Activated effector memory CD4-positive, alpha-beta T cell treated with anti-CD3 and anti-CD28 coated beads, Interleukin-2, amount 50 U/mL, for 16 hours (primary cell): ENCODE measurements at regions not wholly inside any gene's neighbourhood (a gene's known extent, or its start where the extent isn't known, plus 50 kb on each side); places are given as distances from the start of the nearest gene placed in this dataset.

ENCODE experiments used
- DNase-seq: peaks from one replicate; pipeline ENCODE4 v3.0.0-alpha.2; 2020

DNA sequence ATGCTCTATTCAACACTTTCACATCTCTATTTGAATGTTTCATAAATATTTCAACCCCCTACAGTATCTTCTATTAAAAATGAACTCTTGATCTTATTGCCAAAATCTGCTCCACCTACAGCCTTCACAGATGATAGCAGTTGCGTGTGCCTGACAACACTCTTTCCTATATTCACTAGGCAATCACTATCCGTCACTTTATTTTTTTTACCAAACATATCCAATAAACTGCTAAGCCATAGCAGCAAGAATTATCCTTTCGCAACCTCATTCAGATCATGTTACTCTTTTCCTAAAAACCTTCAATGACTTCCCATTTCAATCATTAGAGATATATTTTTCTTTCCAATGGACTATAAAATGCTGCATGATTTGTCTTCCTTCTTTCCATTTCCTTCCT lies 629.8 kb upstream of the PCDH9 start:
- no peak for DNase-seq

DNA sequence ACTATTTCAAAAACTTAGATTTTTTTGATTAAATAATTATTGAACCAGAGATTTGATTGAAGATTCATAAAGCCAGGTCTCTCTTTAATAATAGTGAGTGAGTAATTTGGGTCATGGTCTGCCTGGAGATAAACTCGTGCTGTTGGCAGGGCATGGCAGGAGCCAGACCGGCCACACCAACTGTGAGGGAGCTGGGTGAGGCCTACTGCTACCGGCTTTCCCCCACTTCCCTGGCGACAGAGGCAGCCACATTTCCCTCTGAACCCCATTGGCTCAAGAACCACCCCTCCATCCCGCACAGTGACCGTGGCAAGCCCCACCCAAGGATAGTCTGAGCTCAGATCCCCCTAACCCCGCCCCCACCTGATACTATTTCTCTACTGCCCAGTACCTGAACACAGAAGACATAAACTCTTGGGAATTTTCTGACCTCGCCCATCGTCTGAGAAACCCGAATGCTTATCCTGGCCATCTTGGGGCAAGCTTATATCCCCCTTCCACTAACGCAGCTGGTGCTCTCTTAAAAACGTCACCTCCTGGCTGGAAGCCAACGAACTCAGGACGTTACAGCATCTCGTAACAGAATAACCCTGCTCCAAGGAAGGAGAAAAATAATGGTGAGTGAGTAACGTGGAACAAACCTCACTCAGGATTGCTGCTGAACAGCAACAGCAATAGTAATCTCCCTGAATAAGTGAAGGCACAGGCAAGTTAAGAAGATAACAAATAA lies 627.6 kb upstream of the PCDH9 start:
- DNase-seq, result no peak

DNA sequence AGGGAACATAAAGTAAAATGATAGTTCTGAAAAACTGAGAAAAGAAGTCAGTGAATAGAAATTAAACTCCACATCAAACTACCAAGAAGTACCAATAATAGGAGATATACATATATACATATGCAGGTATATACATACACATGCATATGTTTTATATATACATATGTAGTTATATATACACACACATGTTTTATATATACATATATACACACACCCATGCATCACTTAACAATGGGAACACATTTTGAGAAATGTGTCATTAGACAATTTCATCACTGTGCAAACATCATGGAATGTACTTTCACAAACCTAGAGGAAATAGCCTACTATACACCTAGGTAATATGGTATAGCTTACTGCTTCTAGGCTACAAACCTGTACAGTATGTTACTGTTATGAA lies 626.8 kb upstream of the PCDH9 start:
- DNase-seq, result no peak

DNA sequence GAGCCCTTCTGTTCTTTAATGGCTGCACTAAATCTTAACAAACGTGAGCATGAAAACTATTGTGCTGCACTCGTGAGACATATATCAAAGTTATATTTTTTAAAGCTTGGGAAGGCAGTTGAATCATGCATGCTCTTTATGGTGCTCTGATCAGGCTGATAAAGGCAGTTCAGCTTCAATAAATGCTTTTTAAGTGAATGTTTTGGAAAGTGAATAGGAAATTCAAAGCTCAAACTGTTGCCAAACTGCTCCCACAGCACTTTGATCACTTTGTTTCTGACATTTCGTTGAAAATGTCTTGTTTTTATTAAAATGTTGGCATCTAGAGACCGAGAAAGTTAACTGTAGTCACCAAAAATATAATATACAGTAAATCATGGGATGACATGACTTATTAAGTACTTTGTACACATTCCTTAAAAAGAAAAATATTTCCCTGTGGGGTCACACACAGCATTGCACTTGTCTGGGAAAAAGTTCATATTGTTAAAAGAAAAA lies 625.7 kb upstream of the PCDH9 start:
- no peak for DNase-seq

DNA sequence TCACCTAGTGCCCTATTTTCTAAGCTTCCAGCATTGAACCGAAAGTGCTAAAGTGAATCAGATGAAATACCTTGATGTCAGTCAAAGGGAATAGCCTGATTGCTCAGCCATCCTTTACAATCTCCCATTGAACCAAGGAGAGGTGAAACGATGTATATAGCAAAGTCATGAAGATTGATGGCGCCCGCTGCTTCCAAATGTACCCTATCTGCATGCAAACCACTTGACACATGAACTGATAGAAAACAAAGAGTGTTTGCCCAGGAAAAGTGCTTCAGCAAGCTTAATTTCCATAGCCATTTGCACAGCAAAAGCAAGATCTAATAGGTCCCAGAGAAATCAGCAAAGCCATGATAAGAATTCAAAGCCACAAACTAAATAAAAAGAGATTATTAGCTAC lies 624.9 kb upstream of the PCDH9 start:
- DNase-seq, result no peak

DNA sequence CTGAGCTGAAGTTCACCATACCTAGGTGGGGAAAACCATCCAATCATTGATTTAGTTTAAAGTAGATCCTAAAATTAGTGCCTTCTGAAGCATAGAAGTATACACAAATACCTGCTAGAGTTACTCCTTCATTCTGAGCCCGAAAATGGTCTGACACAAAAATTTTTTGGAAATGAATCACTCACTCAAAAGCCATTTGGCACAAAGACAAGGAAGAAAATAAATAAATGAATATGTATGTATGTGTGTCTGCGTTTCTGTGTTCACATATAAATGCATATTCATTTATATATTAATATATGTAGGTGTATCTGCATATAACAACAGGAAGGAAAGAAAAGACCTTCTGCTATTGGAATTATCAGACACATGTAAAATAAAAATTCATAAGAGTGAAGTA lies 614.4 kb upstream of the PCDH9 start:
- no peak for DNase-seq

DNA sequence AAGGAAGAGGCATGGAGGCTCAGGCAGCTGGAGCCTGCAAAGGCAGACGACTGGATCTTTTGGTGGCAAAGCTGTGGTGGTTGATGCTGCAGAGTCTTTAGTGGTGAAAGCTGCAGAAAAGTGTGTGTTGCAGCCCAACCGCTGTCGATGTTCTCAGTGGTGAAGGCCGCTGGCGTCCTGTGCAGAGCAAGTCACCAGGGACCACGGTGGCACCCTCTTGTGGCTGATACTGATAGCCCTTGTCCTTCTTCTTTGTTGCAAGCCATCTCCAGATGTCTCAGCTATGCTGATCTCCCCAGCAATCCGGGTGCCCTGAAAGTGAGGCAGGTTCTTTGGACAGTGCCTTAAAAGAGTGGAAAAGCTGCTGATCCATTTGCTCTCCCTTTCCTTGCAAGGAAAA lies 610.9 kb upstream of the PCDH9 start:
- no peak for DNase-seq

DNA sequence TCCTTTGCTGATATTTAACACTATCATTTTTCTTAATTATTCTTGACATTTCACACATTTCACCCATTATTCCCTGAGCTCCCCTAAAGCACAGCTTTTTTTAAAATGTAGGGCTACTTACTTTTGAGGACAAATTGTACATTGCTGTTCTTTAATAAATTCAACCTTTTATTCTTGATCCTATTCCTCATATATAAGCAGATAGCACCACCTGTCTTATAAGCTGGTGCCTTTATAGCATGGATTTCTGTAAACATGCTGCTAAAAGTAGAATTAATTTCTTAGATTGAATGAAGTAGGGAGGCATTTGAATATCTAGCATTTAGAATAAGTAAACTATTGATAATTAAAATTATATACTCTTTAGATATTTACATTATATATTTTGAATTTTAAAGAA lies 603.4 kb upstream of the PCDH9 start:
- DNase-seq, result no peak

DNA sequence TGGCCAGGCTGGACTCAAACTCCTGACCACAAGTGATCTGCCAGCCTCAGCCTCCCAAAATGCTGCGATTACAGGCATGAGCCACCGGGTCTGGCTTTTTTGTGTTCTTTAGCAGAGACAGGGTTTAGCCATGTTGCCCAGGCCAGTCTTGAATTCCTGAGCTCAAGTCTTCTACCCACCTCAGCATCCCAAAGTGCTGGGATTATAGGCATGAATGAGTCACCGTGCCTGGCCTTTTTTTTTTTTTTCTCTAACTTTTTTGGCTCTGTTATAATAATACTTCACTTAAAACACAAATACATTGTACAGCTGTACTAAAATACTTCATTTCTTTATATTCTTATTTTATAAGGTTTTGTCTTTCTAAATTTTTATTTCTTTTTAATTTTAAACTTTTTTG lies 599.5 kb upstream of the PCDH9 start:
- no peak for DNase-seq

DNA sequence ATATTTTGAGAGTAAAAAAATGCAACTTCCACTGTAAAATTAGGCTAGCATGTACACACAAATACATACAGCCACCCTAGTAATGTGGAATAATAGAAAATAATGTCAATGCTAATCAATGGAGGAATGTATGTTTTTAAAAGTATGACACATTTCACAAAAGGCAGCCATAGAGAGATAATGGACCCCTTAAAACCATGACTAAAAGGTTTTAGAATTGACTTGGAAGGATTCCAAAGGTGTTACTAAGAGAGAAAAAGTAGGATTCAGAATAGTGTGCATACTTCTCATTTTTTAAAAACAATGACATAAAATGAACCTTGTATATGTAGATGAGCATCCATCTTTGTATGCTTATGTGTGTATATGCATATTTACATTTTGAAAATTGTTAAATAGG lies 597.9 kb upstream of the PCDH9 start:
- DNase-seq, result no peak

DNA sequence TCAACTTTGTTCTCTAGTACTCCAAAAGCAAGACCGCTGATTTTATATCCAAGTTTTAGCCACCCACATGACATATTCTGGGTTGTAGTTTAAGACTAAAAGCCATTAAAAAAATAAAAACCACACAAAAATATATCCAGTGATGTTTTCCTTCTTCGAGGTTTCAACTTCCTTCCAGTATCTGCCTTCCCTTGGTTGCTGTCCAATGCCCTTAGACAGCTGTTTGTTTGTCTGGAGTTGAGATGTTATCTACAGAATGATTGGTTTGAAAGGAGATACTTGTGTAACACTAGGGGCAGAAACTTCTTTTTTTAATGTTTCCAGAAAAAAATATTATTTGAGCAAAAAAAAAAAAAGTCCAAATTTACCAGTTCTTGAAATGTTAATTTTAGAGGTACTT lies 591.5 kb upstream of the PCDH9 start:
- no peak for DNase-seq

DNA sequence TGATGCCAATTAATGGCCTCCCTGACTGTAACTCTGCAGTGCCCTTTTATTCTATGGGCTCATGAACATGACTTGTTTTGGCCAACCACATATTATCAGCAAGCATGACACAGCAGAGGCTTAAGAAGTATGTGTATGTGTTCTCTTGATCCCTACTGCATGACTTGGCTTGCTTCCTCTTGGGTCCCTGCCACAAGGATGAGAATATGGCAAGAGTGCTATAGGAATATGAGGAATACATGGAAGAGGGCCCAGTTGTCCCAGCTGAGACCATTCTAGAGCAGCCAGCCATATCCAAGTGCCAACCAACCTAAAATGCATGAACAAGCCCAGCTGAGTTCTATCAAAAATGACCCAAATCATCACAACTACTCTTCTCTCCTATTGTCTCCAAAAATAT lies 576.7 kb upstream of the PCDH9 start:
- no peak for DNase-seq

DNA sequence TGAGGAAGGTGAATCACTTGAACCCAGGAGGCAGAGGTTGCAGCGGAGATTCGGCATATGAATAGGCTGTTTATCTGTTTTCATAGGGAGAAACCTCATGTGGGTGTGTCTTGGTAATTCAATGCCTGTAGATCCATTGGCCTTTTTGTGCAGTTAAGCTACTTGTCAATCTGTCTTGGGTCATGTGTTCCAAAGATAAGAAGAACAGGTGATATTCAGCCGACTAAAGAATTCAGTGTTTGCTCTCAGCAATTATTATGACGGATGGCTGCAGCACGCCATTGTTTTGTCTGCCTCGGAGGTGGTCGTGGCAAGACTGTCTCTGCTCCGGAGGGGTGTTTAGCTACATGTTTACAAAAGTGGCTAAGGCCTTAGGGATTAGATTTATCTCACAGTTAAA lies 573.0 kb upstream of the PCDH9 start:
- no peak for DNase-seq

DNA sequence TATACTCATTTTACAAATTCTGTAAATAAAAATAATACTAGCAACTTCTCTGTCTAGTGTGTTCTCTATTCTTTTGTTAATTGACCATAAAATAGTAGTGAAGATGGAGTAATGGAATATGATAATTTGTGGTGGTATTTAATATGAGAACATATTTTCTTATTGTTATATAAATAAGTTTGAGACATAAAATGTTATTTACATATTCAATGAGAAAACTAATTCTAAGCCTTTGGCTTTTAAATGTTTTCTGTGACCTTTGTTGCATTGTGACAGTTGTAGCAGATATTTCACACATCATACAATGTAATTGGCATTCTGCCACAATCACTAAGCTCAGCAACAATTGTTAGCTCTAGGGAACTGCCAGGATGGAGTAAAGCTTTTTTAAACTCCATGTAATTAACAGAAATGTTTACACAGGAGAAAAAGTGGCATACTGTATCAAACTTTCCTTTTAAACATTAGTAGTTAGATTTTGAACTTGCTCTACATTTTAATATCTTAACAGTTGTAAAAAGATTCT lies 562.1 kb upstream of the PCDH9 start:
- DNase-seq, result no peak

DNA sequence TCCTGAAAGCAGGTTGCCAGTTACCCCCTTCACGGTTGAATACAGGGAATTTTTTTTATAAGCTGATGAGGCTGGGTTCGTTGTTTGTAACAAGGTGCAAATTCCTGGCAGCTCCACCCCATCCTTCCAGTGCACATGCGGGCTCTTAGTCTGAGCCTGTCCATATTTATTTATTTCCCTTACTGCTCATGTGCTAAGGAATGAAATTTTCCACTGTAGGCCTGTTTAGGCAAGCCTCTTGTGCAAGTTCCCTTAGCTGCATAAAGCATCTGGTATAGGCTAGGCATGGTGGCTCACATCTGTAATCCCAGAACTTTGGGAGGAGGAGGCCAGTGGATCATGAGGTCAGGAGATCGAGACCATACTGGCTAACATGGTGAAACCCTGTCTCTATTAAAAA lies 560.9 kb upstream of the PCDH9 start:
- DNase-seq, result no peak

DNA sequence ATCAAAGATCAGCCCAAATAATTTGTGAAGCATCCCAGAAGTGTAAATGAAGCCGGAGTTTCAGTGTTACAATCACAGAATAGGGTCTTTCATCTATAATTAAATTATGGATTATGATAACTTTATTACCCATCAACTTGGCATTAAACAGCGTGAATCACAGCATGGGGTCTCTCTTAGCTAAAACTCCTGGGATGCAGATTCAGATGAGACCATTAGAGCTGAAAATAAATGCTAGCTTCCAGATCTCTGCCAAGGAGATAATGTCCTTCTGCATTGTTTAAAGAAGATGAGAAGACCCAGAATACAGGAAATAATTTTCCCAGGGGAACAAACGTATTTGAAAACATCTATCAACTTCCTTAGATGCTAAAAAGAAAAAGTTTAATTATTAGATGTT lies 546.0 kb upstream of the PCDH9 start:
- no peak for DNase-seq

DNA sequence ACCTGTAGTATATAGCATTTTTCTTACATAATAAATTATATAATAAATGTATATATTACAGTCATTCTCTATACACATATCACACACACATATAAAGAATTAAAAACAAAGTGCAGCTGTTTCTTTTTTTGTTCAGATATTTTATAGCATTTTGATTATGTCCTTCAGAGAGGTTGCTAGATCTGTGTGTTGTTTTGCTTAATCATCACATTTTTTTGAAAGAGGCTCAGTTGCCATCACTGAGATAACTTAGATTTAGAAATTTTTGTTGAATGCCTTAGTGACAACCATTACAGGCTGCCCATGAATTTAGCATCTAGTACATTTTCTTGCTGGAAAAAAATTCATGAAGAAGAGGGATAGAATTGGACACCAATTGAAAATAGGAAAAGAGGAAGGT lies 545.2 kb upstream of the PCDH9 start:
- DNase-seq, result no peak

DNA sequence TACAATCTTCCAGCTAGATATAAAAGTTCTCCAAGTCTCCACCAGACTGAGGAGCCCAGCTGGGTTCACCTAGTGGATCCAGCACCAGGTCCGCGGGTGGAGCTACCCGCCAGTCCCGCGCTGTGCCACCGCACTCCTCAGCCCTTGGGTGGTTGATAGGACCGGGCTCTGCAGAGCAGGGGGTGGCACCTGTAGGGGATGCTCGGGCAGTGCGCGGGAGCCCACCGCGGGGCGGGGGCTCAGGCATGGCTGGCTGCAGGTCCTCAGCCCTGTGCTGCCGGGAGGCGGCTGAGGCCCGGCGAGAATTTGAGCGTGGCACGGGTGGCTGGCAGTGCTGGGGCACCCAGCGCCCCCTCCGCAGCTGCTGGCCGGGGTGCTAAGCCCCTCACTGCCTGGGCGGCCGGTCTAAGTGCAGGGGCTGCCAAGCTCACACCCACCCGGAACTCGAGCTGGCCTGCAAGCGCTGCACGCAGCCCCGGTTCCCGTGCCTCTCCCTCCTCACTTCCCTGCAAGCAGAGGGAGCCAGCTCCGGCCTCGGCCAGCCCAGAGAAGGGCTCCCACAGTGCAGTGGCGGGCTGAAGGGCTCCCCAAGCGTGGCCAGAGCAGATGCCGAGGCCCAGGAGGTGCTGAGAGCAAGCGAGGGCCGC lies 542.8 kb upstream of the PCDH9 start:
- DNase-seq, result peak; percentile 60

DNA sequence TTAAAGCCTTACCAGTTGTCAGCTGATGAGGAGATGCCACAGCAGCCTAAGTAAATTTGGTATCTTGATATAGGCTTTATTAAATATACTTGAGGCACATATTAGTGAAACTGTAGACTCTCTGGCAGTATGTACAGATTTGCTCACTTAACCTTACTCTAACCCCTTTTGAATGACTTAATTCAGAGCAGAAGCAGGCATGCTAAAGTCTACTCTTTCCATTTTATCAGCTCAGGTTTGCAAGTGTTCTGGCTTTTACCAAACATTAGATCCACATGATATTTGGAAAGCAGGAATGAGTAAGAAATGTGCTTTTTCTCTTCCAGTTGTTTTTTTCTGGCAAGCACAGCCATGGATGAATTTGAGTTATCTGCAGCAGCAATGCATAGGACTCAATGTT lies 541.0 kb upstream of the PCDH9 start:
- no peak for DNase-seq

DNA sequence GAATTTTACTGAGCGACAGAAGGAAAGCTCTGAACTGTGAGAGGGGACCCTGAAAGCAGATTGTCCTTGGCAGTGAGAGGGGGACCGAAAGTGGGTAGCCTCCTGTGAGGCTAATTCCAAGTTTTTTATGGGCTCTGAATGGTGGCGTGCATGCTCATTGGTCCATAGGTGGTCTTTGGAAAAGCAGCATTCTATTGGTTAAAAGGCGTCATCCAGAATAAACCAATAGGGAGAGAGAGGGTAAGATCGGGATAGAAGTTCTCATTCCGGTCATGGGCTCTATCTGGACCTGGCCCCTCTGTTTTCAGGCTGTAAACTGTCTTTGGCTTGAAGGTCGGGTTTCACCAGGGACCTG lies 539.8 kb upstream of the PCDH9 start:
- DNase-seq, result no peak

DNA sequence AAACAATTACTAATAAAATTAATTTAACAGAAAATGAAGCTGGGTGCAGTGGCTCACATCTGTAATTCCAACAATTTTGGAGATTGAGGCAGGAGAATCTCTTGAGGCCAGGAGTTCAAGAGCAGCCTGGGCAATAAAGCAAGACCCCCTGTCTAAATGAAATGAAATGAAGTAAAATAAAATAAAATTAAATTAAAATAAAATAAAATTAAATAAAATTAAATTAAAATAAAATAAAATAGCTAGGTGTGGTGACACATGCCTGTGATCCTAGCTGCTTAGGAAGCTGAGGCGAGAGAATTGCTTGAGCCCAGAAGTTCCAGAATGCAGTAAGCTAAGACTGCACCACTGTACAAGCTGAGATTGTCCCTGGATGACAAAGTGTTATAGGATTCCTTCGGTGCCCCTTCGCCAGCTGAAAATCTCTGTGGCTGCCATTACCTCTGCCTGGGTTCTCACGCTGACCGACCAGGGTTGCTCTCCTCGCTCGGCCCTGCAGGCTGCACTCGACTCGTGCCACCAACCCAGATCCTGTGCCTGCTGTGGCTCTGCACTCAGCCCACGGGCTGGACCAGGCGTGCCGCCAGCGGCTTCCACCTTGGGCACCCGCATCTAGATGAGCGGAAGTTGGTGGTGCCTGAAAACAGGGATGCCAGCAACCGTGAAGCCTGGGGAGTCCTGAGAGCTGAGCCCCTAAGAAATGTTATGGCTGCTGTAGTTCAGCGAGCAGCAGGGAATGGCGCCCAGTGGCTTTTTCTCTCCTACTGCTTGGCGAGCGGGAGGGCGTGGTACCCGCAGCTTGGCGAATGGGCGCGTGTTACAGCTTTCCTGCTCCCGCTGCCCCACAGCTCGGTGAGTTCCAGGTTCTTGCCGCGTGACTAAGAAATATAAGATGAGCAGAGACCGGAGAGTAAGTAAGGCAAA lies 539.2 kb upstream of the PCDH9 start:
- no peak for DNase-seq

DNA sequence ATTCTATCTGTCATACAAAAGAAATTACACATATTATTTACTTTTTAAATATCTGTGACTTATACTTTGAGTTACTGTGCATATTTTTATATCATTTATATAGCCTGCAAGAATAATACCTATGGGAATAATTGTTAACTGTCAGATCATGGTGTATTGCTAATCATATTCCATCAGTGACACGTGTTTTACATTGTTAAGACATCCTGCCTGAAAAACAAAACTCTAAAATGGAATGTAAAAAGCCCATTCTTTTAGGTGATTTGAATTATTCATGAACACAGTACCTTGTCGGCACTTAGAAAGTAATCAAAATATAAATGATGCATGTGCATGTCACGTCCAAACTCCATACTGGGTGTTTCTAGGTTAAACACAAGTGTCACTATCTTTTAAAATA lies 533.8 kb upstream of the PCDH9 start:
- no peak for DNase-seq

DNA sequence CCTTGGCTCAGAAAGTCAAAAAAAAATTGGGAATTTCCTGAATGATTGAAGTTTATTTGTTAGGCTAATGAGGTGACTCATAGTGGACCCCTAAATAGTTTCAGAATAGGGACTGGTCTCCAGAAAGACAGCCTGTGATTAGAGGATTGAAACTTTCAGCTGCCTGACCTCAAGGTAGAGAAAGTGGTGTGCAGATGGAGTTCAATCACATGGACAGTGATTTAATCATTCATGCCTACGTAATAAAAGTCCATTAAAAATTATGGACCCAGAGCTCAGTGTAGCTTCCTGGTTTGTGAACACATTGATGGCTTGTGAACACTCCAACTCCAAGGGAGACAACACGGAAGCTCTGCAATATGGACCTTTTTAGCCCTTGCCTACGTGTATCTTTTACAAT lies 533.2 kb upstream of the PCDH9 start:
- DNase-seq, result no peak

DNA sequence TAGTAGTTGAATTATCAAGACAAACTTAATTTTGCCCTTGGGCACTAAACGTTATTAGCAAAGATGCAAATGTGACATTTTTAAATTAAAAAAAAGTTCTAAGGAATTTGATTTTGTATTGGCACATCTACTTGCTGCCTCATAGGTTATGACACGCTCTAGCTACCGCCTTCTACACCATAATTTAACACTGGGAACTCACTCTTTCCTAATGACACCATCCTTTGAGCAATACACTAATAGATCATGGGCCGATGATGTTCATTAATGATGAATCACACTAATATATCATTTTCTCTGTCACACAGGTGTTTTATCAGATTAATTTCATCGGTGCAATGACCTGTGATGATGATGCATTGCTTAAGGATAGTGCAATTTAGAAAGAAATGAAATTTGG lies 528.8 kb upstream of the PCDH9 start:
- no peak for DNase-seq
